ENCODE measurements at regions not wholly inside any gene's neighbourhood (a gene's known extent, or its start where the extent isn't known, plus 50 kb on each side); places are given as distances from the start of the nearest gene placed in this dataset.

DNA sequence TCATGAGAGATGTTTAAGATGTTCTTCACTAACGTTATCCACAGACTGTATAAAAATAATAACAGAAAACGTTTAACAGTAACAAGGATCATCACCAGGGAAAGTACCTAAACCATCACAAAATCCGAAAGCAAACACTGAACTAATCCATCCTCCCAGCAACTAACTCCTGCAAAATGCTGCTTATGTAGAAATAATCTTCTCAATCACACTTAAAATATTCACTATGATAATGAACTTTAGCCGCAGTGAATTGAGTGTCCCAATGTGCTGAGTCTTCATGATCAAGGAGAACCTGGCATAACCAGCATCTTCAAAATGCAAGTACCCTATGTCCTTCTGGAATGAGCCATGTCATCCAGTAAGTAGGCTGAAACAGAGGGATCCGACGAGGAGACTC, 166.1 kb downstream of the LTN1 start:
- DNase-seq, result no peak

GRCh38 chr21:28826021-28826420, 166.7 kb downstream of the LTN1 start:
- no peak for DNase-seq

DNA sequence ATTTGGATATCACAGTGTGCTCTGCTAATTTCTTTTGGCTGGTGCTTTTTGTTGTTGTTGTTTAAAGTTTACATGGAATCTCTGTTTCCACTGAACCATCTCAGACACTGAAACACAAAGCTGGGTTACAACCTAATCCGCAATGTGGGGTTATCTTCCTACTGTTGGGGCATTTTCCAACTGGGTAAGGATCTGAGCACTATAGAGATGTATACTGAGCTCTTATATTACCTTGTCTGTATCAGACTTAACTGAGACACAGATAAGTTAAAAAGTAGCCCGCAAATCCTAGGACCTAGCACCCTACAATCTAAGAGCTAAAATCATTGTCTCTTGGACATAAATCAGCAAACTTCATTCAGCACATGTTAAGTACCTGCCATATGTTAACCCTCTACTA, 169.2 kb downstream of the LTN1 start:
- DNase-seq, result no peak

DNA sequence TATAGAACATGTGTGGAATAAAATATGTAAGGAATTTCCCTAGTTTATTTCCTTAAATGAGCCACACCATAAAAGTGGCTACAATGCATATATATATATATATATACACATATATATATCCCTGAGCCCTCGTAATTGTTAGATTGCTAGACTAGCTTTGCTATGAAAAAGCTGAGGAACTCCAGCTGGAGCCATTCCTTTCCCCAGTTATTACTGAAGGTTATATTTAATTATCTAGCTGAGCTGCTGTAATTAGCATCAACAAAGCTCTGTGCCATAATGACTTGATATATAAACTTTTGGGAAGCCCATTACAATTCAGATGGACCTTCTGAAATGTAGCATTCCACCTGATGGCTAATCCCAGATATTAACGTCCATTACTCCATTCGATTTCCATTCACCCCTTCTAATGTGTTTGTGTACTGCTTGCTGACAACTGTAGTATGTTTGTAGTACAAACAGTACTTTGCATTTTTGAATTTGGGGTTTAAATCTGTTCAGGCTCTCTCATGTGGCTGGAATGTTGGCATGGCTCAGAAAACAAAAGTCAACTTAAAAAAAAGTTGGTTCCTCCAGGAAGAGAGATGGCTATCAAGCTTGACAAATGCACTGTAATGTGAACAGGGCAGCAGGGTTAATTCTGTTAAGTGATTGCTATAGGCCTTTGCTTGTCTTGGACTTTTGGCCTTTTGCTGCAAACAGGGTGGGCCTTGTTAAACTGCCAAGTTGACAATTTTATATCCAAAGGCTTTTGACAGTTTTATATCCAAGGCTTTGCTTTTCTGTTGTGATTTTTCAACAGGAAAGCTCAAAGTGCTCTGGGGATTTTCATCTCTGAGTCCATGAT, 170.0 kb downstream of the LTN1 start:
- DNase-seq, result no peak

- no peak for DNase-seq
Observed at GRCh38 chr21:28822123-28822399, 170.6 kb downstream of the LTN1 start.

DNA sequence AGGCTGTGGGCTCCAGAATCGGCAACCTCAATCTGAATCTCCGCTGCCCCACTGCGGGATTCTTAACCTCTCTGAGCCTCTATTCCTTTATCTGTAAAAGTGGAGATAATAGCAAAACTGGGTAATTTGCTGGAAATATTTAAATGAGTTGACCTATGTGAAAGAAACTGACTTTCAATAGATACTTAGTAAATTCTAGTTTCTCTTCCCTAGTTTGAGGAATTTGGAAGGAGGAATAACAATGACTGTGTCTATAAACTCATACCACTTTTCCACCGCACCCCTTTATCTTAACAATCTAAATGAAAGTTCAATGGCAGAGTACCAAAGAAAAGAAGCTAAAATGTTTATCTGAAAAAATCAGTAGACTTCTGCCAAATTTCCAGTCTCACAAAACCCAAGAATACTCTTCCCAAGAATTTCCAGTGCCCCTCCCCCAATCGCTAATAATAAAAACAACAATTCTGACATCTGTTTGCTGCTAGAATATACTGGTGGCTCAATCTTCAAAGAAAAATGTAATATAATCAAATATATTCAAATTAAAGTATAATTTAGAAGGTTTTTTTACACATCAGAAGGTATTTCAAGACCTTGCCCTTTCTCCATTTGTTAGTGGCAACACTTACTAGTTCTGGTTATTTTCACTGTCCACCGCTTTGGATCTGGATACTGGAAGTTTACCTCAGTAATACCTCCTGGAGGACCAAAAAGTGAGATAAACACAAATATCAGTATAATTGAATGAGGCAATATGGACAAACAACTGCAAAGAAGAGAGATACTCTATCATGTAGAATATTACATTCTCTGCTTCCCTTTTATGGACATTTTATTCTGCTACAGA, 171.2 kb downstream of the LTN1 start:
- no peak for DNase-seq

GRCh38 chr21:28818663-28819278, 173.9 kb downstream of the LTN1 start:
- DNase-seq, result no peak

DNA sequence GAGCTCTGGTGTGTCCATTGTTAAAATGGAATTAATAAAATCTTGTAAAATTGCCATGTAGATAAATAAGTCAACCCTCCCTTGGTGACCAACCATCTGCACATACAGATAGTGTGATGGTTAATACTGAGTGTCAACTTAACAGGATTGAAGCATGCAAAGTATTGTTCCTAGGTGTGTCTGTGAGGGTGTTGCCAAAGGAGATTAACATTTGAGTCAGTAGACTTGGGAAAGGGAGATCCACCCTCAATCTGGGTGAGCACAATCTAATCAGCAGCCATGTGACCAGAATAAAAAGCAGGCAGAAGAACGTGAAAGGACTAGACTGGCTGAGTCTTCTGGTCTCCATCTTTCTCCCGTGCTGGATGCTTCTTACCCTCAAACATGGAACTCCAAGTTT, 174.8 kb downstream of the LTN1 start:
- DNase-seq, result no peak

DNA sequence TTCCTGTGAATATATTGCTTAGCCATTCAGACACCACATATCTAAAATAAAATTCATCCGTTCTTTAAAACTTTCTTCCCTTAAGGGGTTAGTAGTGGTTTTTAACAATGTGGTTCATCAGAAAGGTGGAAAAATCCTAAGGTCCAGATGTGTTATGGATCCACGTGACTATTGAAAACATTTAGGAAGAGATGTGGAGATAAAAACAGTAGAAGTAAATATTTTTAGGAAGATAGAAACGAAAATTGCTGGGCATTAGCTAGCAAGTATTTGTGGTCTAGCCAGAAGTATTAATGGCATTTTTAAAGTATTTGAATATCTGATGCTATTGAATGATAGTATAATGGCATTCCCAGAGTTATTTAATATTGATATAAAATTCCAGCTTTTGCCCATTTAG, 180.8 kb downstream of the LTN1 start:
- no peak for DNase-seq

DNA sequence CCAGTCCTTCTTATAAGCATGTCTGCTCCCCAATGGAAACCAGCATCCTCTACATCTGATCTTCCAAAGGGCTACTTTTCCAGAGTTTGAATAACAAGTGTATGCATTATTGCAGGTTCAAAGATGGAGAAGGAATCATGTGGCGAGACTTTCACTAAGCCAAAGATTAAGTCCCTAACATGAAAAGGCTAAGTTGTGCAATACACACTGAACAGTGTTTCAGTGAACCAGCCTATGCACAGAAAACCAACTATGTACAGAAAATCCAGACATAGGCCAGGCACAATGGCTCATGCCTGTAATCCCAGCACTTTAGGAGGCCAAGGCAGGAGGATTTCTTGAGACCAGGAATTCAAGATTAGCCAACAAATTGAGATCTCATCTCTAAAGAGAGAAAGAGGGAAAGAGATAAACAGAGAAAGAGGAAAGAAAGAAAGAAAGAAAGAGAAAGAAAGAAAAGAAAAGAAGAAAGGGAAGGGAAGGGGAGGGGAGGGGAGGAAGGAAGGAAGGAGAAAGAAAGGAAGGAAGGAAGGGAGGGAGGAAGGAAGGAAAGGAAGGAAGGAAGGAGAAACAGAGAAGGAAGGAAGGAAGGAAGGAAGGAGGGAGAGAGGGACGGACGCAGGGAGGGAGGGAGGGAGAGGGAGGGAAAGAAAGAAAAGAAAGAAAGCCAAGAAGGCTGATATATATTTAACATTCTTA, 181.7 kb downstream of the LTN1 start:
- no peak for DNase-seq

DNA sequence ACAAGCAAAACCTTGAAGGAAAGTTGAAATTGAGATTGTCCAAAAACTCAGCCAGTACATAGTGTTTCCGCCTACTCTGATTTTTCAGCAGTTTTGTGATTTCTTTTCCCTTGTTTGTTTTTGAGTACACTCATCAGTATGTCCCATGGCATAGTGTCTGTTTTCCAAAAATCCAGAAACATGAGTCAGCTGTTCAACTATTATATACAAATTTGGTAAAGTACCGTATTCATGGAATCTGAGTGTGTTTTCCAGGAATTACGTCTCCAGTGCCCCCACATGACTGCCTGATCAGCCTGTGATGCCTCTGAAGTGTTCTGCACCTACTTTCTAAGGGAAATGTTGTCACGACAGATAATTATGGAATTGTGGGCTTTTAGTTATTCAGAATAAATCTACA, 186.8 kb downstream of the LTN1 start:
- DNase-seq, result no peak

GRCh38 chr21:28804089-28804670, 188.5 kb downstream of the LTN1 start:
- DNase-seq, result no peak

GRCh38 chr21:28801906-28802305, 190.8 kb downstream of the LTN1 start:
- no peak for DNase-seq

DNA sequence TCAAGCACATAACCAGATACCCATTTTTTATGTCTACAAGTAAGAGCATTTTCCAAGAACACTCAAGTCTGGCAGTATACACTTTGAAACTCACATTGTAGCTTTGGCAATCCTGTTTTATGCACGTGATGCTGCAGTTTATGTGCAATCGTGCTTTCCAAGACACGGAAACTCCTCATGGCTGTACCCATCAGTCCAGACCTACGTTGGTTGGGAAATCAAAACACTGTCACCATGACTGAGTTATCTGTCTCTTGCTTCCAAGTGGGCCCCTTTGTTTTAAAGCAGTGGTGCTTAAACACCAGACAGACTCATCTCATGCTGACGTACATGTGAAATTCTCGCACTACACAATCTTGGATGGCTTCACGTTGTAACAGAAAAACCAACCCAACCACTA, 192.8 kb downstream of the LTN1 start:
- DNase-seq, result no peak

- DNase-seq, result no peak
Observed at GRCh38 chr21:28798798-28799197, 193.9 kb downstream of the LTN1 start.

DNA sequence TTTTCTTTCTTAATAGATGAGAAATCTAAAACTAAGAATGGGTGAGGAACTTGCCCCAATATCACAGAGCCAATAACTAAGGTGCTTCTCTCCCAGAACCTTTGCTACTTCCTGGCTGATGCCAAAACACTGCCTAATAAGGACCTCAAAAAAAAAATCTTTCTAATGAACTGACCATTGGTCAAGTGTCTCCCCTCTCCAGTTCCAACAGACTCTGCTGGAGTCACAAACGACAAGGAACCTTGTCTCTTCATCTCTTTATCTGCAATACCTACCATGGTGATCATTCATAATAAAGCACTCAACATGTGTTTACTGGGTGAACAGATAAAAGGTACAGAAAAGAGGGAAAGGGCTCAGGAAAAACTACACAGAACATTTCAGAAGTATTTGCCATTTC, 197.4 kb downstream of the LTN1 start:
- no peak for DNase-seq

- no peak for DNase-seq
Observed at GRCh38 chr21:28794371-28794851, 198.3 kb downstream of the LTN1 start.

DNA sequence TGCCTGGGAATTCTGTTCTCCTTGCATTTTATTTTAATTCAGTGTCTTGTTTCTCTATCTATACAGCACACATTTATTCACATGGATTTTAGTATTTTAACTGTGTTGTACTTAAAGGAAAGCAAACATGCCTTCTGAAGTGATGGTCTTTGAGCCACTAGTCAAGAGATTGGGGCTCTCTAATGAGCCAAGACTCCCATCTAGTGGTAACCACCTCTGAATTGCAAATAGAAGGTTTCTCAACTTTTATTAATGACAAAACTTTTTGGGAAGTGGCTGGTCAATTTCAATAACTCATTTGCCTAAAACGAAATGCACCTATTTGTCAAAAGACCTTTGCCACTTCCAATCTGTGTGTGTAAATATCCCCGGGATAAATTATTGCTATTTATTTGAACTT, 199.6 kb downstream of the LTN1 start:
- no peak for DNase-seq

DNA sequence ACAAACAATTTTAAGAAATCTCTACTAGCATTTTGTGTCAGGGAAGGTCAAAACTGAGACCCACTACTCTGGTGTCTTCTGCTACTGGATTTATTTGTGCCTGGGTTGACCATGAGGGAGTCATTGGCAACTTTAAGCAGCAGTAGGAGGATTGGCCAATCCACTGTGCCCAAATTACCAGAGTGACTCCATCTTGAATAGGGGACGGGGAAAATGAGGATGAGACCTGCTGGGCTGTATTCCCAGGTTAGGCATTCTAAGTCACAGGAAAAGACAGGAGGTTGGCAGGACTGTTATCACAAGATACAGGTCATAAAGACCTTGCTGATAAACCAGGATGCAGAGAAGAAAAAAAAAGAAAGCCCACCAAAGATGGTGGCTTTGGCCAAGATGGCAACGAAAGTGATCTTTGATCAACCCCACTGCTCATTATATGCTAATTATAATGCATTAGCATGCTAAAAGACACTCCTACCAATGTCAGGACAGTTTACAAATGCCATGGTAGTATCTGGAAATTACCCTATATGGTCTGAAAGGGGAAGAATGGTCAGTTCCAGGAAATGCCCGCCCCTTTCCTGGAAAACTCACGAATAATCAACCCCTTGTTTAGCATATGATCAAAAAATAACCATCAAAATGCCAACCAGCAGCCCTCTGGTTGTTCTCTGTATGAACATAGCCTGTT, 200.9 kb downstream of the LTN1 start:
- DNase-seq, result no peak

GRCh38 chr21:28790335-28790734, 202.3 kb downstream of the LTN1 start:
- DNase-seq, result no peak

GRCh38 chr21:28789523-28789922, 203.2 kb downstream of the LTN1 start:
- no peak for DNase-seq

DNA sequence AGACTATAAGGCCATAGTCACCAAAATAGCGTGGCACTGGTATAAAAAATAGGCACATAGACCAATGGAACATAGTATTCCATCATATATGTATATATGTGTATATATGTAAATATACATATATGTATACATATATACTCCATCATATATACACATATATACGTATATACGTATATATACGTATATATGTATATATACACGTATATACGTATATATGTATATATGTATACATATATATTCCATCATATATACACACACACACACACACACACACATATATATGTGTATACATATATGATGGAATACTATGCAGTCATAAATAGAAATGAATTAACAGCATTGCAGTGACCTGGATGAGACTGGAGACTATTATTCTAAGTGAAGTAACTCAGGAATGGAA, 204.6 kb downstream of the LTN1 start:
- no peak for DNase-seq
